Effector CD8-positive, alpha-beta T cell (primary cell): ENCODE measurements at regions not wholly inside any gene's neighbourhood (a gene's known extent, or its start where the extent isn't known, plus 50 kb on each side); places are given as distances from the start of the nearest gene placed in this dataset.
"Not testable (repeated sequence)": the region's sequence is repeated elsewhere in the genome, so short reads cannot be mapped to it uniquely, and the experiment has no call there.

Experiments
- DNase-seq: peaks from one replicate; lab custom pipeline; 2025; lab: John Stamatoyannopoulos, UW

DNA sequence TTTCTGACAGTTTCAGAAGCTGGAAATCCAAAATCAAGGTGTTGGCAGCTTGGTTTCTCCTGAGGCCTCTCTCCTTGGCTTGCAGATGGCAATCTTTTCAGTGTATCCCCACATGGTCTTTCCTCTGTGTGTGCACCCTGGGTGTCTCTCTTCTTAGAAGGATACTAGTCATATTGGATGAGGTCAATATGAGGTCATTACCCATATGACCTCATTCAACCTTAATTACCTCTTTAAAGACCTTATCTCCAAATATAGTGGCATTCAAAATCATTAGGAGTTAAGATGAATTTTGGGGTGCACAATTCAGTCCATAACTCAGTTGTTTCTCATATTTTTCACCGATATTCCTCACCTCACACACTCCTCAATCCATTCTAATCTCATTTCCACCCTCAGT, 92.4 kb upstream of the TGM3 start:
- no peak for DNase-seq

DNA sequence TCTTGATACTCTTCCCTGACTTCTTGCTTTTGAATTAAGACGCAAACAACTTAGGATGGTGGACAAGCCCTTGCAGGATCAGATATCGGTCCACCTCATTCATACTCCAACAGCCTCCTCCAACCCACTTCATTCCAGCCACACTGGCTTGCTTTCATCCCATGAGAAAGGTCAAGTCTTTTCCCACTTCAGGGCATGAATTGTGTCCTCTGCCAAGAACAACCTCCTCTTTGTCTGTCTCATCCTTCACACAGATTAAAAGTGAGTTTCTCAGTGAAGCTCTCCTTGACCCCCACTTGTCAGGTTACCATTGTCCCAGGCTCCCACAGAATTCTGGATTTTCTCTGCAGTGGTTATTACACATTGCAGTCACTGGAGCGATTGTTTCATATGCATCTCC, 91.8 kb upstream of the TGM3 start:
- DNase-seq = no peak

DNA sequence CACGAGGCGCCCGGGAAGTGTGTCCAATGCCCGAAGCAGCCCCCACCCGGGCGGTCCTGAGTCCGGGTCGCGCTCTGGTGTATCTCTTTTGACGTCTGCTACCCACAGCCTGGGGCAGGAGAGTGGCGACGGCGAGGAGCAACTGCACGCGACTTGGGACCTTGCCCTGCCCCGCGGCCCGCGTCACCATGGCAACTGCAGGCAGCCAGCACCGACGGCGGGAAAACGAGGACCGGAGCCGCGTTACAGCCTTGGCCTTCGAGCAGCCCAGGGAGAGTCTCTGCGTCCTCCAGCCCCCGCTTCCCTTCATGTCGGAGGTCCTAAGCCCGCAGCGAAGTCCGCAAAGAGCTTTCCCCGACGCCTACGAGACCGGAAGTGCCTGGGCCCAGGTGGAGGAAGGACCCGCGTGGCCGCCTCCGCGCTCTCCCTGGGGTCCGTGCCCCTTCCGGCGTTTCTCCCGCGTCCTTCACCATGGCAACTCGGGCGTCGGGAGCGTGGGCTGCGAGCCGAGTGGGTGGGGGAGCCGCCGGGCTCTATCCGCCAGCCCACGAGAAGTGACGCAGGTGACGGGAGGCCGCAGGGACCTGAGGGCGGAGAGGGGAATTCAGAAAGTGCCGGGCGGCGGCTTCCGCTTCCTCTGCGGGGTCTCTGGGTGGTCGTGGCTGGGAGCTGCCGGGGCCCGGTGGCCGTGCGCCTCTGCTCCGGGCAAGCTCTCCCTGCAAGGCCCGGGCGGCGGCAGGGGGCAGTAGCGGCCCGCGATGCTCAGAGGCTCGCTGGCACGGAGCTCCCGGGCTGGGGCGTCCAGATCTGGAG, 88.6 kb upstream of the TGM3 start:
- peak; percentile 20 for DNase-seq

DNA sequence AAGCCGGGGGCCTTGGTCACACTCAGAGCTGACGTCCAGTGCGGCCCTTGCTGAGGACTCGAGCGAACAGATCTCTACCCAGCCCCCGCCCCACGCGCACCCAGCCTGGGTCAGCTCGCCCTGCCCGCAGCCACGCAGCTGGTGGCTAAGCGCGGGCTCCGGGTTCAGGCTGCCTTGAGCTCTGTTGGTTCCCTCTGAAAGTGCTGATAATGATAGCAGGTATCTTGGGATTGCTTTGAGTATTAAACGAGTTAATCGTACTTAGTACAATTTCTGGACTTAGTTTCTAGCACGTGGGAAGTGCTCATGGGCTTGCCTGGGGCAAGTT, 88.1 kb upstream of the TGM3 start:
- DNase-seq = no peak

DNA sequence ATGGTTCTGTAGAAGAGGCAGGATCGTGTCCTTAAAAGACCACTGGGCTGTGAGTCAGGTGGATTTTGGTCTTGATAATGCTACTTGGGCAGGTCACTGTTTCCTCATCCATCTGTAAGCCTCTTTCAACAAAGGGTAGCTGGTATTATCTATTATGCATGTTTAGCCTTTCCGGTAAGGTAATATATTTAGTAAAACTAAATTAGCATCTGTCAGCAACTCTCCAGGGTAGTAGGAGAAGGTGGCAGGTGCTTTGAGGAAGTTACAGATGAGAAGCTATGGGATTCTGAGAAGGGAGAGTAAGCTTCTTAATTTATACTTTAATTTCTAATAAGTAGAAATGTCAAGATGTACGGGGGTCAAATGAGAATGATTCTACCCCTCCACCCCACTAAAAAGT, 86.9 kb upstream of the TGM3 start:
- DNase-seq = no peak

DNA sequence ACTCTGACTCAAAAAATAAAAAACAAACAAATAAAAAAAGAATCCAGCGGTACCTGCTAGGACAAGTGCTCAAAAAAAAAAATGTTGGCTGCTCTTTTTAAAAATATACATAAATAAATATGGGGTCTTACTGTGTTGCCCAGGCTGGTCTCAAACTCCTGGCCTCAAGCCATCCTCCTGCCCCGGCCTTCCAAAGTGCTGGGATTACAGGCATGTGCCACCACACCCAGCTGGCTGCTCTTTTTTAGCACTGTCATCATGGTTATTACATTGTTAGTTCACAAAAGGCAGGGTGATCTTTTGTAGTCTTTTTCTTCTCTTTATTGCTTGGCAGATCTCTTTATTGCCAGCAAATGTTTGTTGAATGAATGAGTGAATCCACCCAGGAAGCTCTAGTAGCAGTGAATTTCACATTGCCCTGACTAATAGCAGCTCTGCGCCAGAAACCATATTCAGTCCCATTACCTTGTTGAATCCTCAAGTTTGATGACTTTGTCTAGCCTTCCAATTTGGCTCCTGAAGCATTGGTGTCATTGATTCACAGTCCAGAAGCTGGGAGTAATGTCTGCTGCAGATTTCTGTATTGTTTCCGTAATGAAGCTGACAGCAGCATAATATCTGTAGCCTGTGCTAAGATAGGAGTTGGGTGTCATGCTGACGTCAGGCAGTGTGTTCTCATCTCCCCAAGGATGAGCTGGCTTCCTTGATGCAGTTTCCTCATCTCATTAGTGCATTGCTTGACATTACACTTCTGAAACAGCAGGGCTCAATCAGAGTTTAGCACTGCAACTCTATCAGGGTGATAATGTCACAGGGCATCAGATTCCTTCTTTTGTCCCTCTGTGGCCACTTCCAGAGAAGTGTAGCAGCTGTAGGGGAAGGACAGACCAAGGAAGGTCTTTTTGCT, 84.9 kb upstream of the TGM3 start:
- no peak for DNase-seq

DNA sequence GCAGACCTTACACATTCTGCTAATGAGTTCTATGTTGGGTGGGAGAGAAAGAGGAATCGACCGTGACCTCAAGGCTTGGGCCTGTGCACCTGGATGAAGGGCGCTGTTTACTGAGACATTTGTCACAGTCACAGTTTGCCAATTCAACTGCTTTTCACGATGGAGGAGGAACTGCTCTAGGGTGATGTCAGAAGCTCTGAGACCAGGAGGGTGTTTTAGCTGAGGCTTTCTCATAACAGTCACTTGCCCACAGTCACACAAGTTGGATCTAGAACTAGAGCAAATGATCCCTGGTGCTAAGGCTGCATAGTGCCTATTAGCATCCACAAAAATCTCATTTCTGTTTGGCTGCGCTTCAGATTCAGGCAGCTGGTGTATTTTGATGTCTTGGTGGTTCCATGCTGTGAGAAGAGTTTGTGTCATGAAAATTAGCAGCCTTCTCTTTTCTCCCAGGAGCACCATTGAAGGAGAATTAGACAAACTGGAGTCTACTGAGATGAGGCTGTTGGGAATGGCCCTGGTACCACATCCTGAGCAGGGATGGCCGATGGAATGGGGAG, 83.3 kb upstream of the TGM3 start:
- no peak for DNase-seq

DNA sequence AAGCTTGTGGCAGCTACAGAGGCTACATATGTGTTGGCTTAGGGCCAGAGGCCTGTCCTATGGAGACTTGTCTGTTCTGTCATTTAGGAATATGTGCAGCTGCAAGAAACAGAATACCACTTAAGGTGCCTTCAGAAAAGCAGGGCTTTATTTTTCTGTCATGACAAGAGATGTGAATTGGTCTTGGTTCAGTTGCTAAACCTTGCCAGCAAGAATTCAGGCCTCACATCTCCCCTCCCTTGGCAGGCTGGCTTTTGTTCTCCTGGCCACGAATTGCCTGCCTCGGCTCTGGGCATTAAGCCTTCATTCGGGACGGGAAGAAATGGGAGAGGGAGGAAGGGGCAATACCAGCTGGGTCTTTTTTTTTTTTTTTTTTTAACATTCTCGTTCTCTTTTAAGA, 82.4 kb upstream of the TGM3 start:
- DNase-seq = no peak

DNA sequence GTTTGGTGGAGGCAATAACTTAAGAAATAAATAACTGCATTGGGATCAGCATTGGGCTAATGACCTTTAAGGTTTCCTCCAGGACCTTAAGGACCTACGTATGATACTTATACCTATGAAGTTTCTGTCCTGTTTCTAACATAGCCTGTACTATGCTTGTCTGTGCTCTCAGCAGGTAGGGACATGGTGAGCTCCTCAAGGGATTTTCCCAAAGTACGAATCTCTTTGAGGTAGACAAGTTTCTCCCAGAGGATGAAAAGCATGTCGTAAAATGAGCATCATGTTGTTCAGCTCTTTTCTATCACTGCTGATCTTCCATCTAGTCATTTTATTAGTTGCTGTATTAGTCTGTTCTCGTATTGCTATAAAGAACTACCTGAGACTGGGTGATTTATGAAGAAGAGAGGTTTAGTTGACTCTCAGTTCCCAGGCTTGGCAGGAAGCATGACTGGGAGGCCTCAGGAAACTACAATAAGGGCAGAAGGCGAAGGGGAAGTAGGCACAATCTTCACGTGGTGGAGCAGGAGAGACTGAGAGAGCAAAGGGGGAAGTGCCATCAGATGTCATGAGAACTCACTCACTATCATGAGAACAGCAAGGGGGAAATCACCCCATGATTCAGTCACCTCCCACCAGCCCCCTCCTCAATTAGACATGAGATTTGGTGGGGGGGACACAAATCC, 77.8 kb upstream of the TGM3 start:
- no peak for DNase-seq

DNA sequence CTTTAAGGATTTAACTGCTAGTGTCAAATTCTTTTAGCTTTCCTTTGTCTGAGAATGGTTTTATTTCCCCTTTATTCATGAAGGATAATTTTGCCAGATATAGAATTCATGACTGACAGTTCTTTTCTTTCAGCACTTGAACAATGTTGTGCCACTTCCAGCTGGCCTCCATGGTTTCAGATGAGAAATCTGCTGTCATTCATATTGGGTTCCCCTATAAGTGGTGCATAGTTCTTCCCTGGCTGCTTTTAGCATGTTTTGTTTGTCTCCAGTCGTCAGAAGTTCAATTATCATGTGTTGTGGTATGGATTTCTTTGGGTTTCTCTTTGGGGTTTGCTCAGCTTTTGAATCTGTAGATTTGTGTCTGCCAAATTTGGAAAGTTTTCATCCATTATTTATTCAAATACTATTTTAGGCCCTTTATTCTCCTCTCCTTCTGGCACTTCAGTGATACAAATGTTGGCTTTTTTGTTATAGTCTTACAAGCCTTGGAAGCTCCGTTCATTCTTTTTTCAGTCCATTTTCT, 76.3 kb upstream of the TGM3 start:
- DNase-seq = no peak

DNA sequence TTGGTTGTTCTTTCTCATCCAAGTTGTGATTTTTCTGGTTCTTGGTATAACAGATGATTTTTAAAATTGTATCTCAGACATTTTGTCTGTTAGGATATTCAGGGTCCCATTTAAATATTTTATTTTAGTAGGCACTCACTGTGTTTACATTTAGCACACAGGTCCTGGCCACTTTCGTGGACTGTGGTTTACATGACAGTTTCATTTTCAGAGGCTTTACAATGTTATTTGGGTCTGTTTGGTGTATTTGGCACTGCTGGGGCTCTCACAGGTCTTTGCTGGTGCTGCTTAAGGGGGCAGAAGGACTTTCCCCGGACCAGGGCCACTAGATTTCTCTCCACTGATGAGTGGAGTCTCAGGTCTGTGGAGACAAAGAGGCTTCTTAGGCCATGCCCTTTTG, 75.5 kb upstream of the TGM3 start:
- DNase-seq = no peak

DNA sequence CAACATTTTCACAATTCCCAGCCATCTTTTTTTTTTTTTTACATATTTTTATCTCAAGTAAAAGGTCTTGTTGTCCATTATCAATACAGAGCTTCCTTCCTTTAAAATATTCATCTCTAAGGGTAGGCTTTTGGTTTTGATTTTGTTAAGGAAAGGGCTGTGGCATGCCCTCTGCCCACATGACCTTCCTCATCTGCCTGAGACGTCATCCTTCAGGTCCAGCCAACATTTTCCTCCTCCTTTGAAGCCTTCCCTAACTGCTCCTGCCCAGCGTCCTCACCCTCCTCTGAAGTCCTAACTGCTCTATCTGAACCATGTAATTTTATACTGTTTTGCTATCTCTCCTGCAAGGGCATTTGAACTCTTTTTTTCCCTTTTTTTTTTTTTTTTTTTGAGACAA, 73.9 kb upstream of the TGM3 start:
- DNase-seq = no peak

DNA sequence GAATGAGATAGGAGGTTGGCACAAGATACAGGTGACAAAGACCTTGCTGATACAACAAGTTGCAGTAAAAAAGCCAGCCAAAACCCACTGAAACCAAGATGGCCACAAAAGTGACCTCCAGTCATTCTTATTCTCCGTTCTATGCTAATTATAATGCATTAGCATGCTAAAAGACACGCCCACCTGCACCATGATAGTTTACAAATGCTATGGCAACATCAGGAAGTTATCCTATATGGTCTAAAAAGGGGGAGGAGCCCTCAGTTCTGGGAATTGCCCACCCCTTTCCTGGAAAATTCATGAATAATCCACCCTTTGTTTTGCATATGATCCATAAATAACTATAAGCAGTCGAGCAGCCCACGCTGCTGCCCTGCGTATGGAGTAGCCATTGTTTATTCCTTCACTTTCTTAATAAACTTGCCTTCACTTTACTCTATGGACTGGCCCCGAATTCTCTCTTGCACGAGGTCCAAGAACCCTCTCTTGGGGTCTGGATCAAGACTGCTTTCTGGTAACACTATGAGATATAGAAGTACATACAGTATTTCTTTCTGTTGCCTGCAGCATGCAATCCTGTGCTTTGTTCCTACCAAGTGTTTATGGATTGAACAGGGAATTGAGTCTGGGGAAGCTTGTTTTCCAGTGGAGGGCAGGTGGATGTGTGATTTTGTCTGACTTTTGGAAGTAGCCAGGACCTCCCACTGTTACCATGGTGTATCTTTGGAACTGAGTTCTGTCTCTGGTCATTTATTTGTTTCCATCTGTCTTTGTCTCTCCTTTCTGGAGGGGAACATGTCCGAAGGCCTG, 72.0 kb upstream of the TGM3 start:
- no peak for DNase-seq

DNA sequence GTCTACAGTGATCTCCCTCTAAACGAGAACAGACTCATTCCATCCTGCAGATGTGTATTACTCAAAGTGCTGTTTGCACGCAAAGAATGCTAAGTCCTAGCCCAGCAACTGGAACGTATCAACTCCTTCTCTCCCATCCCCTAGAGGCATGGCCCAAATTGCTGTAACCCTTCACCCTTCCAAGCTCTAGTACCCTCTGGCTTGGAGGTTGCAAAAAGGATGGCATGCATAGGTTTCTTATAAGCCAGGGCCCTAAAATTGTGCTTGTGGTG, 71.5 kb upstream of the TGM3 start:
- DNase-seq = no peak

DNA sequence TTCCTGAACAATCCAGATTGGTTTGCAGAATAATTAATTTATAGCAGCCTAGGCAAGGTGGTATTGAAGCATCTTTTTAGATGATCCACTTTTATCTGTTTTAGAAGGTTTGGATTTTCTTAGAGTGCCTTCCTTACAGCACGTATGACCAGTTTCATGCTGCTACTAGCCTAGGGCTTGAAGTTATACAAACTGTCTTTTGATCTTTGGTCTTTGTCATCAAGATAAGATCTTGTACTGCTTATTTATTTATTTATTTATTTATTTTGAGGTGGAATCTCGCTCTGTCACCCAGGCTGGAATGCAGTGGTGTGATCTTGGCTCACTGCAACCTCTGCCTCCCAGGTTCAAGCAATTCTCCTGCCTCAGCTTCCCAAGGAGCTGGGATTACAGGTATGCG, 68.5 kb upstream of the TGM3 start:
- not testable (repeated sequence) for DNase-seq

DNA sequence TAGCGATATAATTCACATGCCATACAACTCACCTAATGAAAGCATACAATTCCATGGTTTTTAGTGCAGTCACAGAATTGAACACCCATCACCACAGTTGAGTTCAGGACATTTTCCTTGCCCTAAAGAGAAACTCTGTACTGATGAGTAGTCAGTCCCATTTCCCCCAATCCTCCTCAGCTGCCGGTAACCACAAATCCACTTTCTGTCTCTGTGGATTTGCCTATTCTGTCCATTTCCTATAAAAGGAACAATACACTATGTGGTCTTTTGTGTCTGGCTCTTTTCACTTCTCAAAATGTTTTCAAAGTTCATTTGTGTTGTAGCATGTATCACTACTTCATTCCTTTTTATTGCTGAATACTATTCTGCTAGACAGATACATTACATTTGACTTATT, 67.9 kb upstream of the TGM3 start:
- DNase-seq = no peak

DNA sequence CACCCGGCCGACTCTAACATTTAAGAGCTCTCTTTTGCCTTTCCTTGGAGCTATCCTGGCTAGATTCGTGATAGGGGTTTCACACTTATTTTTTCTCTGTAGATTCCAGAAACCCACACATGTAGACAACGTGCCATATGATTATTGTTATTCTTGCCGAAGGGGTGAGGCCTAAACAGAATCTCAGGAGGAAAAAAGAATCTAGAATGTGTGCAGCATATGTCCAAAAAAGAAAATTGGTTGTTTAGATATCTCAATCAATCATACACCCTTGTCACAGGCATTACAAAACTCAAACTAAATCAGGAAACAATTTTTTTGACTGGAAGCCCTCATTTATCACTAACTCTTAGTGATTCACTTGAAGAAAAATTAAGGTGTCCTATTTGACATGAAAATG, 66.9 kb upstream of the TGM3 start:
- no peak for DNase-seq

DNA sequence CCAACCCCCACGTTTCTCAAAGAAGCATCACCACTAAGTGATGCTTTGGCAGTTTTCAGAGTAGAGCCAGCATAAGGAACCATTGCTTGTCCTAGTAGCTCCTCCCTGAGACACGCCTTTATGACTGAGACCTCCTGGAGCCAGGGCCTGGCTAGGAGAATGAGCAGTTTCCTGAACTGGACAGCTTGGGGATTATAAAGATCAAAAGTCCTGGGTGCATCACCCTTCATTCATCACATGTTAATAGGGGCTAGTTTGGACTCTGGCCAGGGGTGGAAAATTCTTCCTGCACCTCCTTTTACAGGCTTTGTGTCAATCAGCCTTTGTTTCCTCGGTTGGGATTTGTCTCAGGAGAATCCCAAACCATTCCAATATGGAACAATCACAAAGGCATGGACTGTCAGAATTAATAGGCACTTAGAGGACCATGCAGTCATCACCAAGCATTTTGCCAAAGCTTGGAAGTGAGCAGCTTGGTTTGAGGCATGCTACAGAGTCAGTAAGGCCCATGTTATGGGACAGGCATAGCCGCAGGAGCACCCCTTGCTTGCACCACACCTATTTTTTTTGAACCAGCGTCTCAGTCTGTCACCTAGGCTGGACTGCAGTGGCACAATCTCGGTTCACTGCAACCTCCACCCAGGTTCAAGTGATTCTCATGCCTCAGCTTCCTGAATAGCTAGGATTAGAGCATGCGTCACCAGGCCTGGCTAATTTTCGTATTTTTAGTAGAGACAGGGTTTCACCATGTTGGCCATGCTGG, 64.9 kb upstream of the TGM3 start:
- no peak for DNase-seq

DNA sequence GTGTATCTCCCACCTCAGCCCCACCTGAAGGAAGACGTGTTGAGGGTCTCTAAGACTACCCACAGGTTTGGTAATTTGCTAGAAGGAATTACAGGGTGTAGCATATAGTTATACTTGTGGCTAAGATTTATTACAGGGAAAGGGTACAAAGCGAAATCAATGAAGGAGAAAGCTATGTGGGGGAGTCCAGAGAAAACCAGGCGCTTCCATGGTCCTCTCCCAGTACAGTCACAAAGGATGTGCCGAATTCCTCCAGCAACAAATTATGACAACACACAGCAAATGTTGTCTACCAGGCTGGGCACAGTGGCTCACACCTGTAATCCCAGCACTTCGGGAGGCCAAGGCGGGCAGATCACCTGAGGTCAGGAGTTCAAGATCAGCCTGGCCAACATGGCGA, 64.1 kb upstream of the TGM3 start:
- DNase-seq = no peak

DNA sequence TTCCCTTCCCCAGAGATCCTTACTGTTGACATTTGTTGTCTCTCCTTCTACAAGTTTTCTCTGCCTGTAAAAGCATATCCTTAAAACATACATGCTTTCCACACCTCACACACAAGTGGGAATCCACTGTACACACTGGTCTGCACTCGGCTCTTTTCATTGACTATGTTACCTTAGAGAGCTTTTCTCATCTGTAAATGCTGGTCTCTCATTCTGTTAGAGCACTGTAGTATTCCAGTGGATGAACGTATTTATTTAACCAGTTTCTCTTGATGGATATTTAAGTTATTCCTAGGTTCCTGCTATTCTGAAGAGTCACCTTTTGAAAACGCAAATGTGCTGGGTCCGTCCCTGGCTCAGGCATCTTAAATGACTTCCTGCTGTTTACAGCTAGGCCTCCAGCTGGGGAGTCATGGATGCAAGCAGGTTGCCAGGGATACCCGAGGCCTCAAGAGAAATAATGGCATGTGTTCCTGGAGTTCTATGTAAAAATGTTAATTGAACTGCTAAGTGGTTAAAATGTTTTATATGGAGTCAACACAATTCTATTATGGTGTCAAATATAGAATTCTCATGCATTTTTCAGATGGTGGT, 61.1 kb upstream of the TGM3 start:
- DNase-seq = no peak

DNA sequence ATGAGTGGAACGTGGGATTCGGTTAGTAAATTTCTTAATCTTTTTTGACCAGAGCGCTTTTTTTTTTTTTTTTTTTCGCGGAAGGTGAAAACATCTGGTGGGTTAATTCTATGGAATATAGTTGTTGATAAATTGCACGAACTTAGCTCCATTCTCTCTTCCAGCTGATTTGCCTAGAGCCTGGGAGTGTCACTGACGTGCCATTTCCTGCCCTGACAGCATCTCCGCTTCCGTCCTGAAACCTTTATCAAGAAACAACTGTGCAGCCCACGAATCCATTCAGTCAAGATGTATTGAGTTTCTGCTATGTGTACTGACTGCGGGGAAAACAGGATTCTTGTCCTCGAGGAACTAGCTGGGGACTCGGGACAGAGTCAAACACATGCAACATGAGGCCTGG, 59.5 kb upstream of the TGM3 start:
- DNase-seq = no peak
